ENCODE measurements at regions not wholly inside any gene's neighbourhood (a gene's known extent, or its start where the extent isn't known, plus 50 kb on each side); places are given as distances from the start of the nearest gene placed in this dataset.

- DNase-seq (ENCODE audit: low read depth, low spot score): no peak
Measured at GRCh38 chr17:27391427-27391826, 64.8 kb upstream of the KSR1 start.

GRCh38 chr17:27396045-27396444 lies 60.2 kb upstream of the KSR1 start:
- DNase-seq (ENCODE audit: low read depth, low spot score): no peak

GRCh38 chr17:27396941-27397340 lies 59.3 kb upstream of the KSR1 start:
- no peak for DNase-seq (ENCODE audit: low read depth, low spot score)

GRCh38 chr17:27398691-27399090 lies 57.6 kb upstream of the KSR1 start:
- DNase-seq (ENCODE audit: low read depth, low spot score): no peak

DNA sequence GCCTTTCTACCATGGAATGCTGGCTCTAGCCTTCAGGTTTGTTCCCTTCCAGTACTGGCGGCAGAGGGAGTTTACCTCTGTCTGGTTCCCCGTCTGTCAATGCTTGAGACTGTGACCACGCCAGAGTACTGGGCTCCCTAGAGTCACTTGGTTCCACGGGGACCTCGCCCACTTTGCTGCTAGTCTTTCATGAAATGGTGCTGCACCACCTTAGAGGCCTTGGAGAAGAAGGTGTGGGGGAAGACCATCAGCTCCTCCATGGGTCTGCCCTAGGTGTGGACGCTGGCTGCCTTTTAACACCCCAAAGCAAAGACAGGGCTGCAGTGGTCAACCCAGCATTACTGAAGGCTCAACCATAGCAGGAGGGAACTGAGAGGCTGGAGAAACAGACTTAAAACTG lies 55.3 kb upstream of the KSR1 start:
- no peak for DNase-seq (ENCODE audit: low read depth, low spot score)

GRCh38 chr17:27402943-27403342 lies 53.3 kb upstream of the KSR1 start:
- DNase-seq (ENCODE audit: low read depth, low spot score): no peak

DNA sequence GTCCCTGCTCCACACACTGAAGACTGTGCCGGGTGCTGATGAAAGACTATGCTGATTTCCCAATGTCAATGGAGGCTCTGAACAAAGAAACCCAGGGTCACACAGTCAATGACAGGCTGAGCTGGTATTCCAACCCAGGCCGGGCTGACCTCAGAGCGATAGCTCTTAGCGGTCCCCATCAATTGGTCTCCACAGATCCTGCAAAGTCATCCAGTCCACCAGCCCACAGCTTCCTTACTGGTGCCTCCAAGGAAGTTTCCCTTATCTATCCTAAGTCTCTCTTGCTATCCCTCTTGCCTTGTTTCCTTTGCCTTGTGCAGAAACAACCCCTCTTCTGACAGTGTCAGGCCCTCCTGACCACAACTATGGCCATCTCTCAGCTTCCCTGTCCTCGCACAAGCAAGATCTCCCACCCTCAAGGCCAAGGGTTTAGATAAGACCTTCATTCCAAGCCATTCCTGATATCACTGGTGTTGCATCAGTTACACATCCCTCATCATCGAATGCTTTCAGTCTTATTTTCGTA lies 52.7 kb upstream of the KSR1 start:
- no peak for DNase-seq (ENCODE audit: low read depth, low spot score)

DNA sequence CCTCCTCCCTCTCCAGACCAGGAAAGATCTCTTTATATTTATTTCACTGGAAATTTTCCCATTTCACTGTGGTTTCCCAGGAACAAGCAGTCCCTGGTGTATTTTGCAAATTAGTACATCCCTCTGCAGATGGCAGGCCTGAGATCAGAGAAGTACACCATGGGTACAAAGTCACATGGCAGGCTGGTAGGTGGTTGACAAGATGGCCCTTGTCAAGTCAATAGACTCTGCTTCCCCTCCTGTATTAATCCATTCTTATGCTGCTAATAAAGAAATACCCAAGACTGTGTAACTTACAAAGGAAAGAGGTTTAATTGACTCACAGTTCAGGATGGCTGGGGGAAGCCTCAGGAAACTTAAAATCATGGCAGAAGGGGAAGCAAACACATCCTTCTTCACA lies 51.6 kb upstream of the KSR1 start:
- DNase-seq (ENCODE audit: low read depth, low spot score): no peak

Measured in activated naive CD8-positive, alpha-beta T cell treated with anti-CD3 and anti-CD28 coated beads, Interleukin-2, amount 50 U/mL, for 16 hours (primary cell).